Duodenal mucosa (tissue), 2 donors: ENCODE measurements at regions not wholly inside any gene's neighbourhood (a gene's known extent, or its start where the extent isn't known, plus 50 kb on each side); places are given as distances from the start of the nearest gene placed in this dataset.

Experiments
- H3K27ac ChIP-seq: one replicate; pipeline ENCODE4 v1.7.0; 2013; ENCODE audit warnings: low read depth, low read length
- H3K27me3 ChIP-seq, 2 donors: one replicate each; pipeline ENCODE4 v1.7.0; 2013; ENCODE audit warnings: low read length in 2 of 2, control low read depth in 1 of 2; ENCODE audit not compliant: insufficient read depth in 2 of 2, control insufficient read depth in 1 of 2
- H3K36me3 ChIP-seq, 2 donors: one replicate each; pipeline ENCODE4 v1.7.0; 2013; ENCODE audit warnings: low read length in 2 of 2, control low read depth in 1 of 2; ENCODE audit not compliant: insufficient read depth in 2 of 2, control insufficient read depth in 1 of 2
- H3K4me1 ChIP-seq, 2 donors: one replicate each; pipeline ENCODE4 v1.7.0; 2013; ENCODE audit warnings: low read length in 2 of 2, control low read depth in 1 of 2; ENCODE audit not compliant: insufficient read depth in 2 of 2, control insufficient read depth in 1 of 2
- H3K4me3 ChIP-seq, 2 donors: one replicate each; pipeline ENCODE4 v1.7.0; 2013; ENCODE audit warnings: low read length in 2 of 2, low read depth in 1 of 2
- H3K9ac ChIP-seq, 2 donors: one replicate each; pipeline ENCODE4 v1.7.0; 2013; ENCODE audit warnings: low read length in 2 of 2, low read depth in 1 of 2
- H3K9me3 ChIP-seq, 2 donors: one replicate each; pipeline ENCODE4 v1.7.0; 2013; ENCODE audit warnings: low read length in 2 of 2, control low read depth in 1 of 2; ENCODE audit not compliant: control insufficient read depth in 1 of 2

- H3K27ac ChIP-seq, result no peak overlapping the region
- no peaks in the 10 kb centered on the region for H3K4me1 ChIP-seq
- no peak overlapping the region for H3K9ac ChIP-seq
- no peaks in the 10 kb centered on the region for H3K27me3 ChIP-seq
- H3K9me3 ChIP-seq, result no peaks in the 10 kb centered on the region
- no peaks in the 10 kb centered on the region for H3K36me3 ChIP-seq
- H3K4me3 ChIP-seq, result no peak overlapping the region
Measured at GRCh38 chr4:121228848-121229247, 64.7 kb upstream of the TNIP3 start.

DNA sequence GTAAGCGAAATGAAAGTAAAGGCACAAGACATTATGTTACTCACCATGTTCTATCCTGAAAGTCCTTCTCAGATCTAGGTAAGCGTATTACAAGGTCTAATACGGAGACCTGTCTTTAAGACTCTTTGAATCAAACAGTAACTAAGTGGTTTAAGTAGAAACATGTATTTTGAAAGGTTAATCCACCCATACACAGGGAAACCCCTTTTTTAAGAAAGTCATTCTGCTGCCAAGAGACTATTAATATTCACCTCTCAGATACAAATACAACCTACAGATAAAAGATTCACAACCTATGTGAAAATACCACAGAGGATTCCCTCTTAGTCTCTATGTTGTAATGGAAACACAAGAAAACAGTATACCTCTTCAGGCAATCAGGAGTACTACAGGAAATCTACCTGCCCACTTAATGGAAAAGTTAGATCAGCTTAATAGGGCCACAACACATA, 63.2 kb upstream of the TNIP3 start:
- Histone ChIP-seq H3K36me3 (no peaks in the 10 kb centered on the region), H3K4me3 (no peak overlapping the region), H3K9ac (no peak overlapping the region), H3K9me3 (no peaks in the 10 kb centered on the region), H3K27me3 (no peaks in the 10 kb centered on the region), H3K4me1 (no peaks in the 10 kb centered on the region), H3K27ac (no peak overlapping the region)

GRCh38 chr4:121226362-121226761, 62.2 kb upstream of the TNIP3 start:
- no peak overlapping the region for H3K4me3 ChIP-seq

GRCh38 chr4:121221608-121222007, 57.5 kb upstream of the TNIP3 start:
- Histone ChIP-seq H3K9me3 (no peaks in the 10 kb centered on the region), H3K27ac (no peak overlapping the region), H3K4me3 (no peak overlapping the region), H3K4me1 (no peaks in the 10 kb centered on the region), H3K27me3 (no peaks in the 10 kb centered on the region), H3K36me3 (no peaks in the 10 kb centered on the region), H3K9ac (no peak overlapping the region)

More at GRCh38 chr4:121226362-121226761, 62.2 kb upstream of the TNIP3 start:
- H3K9me3 ChIP-seq, result no peaks in the 10 kb centered on the region
- H3K27me3 ChIP-seq, result no peaks in the 10 kb centered on the region
- H3K27ac ChIP-seq, result no peak overlapping the region
- no peaks in the 10 kb centered on the region for H3K36me3 ChIP-seq
- no peaks in the 10 kb centered on the region for H3K4me1 ChIP-seq
- no peak overlapping the region for H3K9ac ChIP-seq

DNA sequence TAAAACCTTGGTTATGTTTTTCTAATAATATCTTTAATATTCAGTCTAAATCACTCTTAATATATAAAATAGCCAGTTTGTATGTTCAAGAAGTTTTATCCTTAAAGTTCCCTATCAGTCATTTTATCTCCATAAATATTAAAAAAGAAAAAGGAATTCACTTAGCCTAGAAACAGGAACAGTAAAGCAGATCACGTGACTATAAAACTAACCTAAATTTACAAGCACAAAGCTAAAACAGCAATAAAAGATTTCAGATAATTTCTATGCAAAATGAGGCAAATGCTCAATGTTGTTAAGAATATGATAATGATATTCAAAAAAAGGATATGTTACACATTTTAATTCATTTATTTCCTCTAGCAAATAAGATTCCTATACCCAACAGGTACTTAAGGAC, 57.1 kb upstream of the TNIP3 start:
- Histone ChIP-seq H3K27ac (no peak overlapping the region), H3K4me3 (no peak overlapping the region)

GRCh38 chr4:121220698-121221097, 56.6 kb upstream of the TNIP3 start:
- Histone ChIP-seq H3K36me3 (no peaks in the 10 kb centered on the region), H3K4me1 (no peaks in the 10 kb centered on the region), H3K4me3 (no peak overlapping the region), H3K27me3 (no peaks in the 10 kb centered on the region), H3K9me3 (no peaks in the 10 kb centered on the region), H3K9ac (no peak overlapping the region), H3K27ac (no peak overlapping the region)

More for the DNA sequence above, 57.1 kb upstream of the TNIP3 start:
- Histone ChIP-seq H3K4me1 (no peaks in the 10 kb centered on the region), H3K36me3 (no peaks in the 10 kb centered on the region), H3K27me3 (no peaks in the 10 kb centered on the region), H3K9me3 (no peaks in the 10 kb centered on the region), H3K9ac (no peak overlapping the region)

DNA sequence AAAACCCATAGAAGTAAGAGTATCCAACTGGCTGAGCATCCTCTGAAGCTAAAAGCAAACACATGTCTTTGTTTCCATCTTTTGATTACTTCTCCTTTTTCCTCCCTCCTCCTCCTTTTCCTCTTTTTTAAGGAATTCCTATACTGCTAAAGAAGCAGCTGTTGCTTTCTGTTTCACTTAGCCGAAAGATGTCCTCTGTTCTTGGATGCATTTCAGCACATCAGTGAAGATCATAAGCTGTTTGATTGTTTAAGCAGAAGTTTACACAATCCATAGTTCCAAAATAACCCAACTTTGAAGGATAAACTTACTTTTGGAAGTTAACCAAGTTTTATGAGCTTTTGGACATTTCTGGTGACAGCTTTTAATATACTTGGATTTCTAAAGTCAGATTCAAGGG, 55.1 kb upstream of the TNIP3 start:
- no peak overlapping the region for H3K27ac ChIP-seq
- H3K4me3 ChIP-seq, result no peak overlapping the region
- no peaks in the 10 kb centered on the region for H3K4me1 ChIP-seq
- H3K27me3 ChIP-seq, result no peaks in the 10 kb centered on the region
- no peak overlapping the region for H3K9ac ChIP-seq
- H3K9me3 ChIP-seq, result no peaks in the 10 kb centered on the region
- H3K36me3 ChIP-seq, result no peaks in the 10 kb centered on the region

DNA sequence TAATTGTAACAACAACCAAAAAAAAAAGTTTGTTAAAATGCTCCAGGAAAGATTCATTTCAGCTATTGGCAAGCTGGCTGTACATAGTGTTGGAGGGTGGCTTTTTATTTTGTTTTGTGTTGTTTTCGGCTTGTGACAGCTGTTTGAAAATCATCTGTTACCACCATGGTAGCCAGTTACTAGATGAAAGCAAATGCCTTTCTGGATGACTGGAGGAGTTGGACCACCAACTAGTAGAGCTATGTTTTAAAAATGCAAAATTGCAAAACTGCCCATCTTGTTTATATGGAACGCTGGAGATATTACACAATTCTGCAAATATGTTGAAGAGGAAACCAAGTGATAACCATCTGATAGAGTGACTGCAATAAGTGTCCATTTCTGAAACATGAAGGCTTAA, 53.2 kb upstream of the TNIP3 start:
- no peaks in the 10 kb centered on the region for H3K27me3 ChIP-seq
- no peak overlapping the region for H3K4me3 ChIP-seq
- H3K27ac ChIP-seq, result no peak overlapping the region
- H3K36me3 ChIP-seq, result no peaks in the 10 kb centered on the region
- H3K9me3 ChIP-seq, result no peaks in the 10 kb centered on the region
- H3K4me1 ChIP-seq, result no peaks in the 10 kb centered on the region
- H3K9ac ChIP-seq, result no peak overlapping the region

DNA sequence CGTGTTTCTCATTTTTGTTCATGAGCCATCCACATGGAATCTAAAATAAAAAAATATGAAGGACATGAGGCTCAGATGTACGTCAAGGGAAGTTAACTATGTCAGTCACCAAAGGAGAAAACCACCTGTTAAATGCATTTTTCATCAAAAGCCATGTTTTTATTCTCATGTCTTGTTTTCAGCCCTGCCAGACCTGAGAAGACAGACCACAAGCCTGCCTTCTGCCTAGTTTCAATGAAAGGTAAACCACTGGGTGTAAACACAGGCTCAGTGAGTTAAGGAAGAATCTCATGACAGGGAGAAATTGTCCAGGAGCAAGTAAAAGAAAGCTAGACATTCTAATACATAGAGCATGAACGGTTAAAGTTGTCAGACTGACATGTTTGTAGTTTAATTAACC, 52.3 kb upstream of the TNIP3 start:
- Histone ChIP-seq H3K36me3 (no peaks in the 10 kb centered on the region), H3K4me3 (no peak overlapping the region), H3K9me3 (no peaks in the 10 kb centered on the region), H3K27ac (no peak overlapping the region), H3K4me1 (no peaks in the 10 kb centered on the region), H3K27me3 (no peaks in the 10 kb centered on the region), H3K9ac (no peak overlapping the region)

GRCh38 chr4:121213940-121214339, 49.8 kb upstream of the TNIP3 start:
- H3K4me1 ChIP-seq, result no peaks in the 10 kb centered on the region

More at GRCh38 chr4:121213940-121214339, 49.8 kb upstream of the TNIP3 start:
- Histone ChIP-seq H3K9me3 (no peaks in the 10 kb centered on the region), H3K4me3 (no peak overlapping the region), H3K36me3 (no peaks in the 10 kb centered on the region), H3K27ac (no peak overlapping the region), H3K9ac (no peak overlapping the region), H3K27me3 (no peaks in the 10 kb centered on the region)
